HEK293T (cell line): ENCODE measurements at regions not wholly inside any gene's neighbourhood (a gene's known extent, or its start where the extent isn't known, plus 50 kb on each side); places are given as distances from the start of the nearest gene placed in this dataset.

ENCODE experiments used
- BHLHE40 ChIP-seq: fragments of 450-650 bp; IDR thresholded peaks from 2 replicates; pipeline ENCODE4 v1.6.1; 2016; ENCODE audit warnings: mild to moderate bottlenecking, moderate library complexity, borderline replicate concordance
- FOXA1 ChIP-seq: fragments of 450-650 bp; IDR thresholded peaks from 2 replicates; pipeline ENCODE4 v1.6.1; 2016; ENCODE audit warnings: mild to moderate bottlenecking
- FOXK2 ChIP-seq: fragments of 450-650 bp; IDR thresholded peaks from 2 replicates; pipeline ENCODE4 v1.6.1; 2016; ENCODE audit warnings: mild to moderate bottlenecking
- SP1 ChIP-seq: fragments of 450-650 bp; IDR thresholded peaks from 2 replicates; pipeline ENCODE4 v1.6.1; 2017

DNA sequence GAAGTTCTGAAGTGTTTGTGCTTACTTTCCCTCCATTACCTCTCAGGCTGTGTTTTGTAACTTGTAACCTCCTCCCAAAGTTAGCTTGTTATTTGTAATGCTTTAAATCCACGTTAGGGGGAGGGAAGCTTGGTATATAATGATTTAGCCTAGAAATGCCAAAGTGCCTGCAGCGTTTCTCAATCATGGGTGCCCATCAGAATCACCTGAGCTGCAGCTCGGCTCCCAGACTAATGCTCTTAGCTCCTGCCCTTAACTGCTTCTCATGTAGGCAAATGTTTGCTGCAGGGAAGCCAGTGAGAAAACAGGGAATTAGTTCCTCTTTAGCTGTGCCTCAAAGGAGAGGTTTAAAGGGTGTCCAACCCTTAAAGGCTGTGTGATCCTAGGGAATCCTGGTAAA, 219.2 kb upstream of the NAALADL2 start:
- TF ChIP-seq SP1 (no peak), FOXK2 (no peak), BHLHE40 (no peak), FOXA1 (no peak)
